ENCODE measurements at regions not wholly inside any gene's neighbourhood (a gene's known extent, or its start where the extent isn't known, plus 50 kb on each side); places are given as distances from the start of the nearest gene placed in this dataset.

- H3K27me3 ChIP-seq: no peaks in the 10 kb centered on the region
- TF ChIP-seq POLR2A (IDR thresholded peaks at IDR 0.05) (no peak), POLR2AphosphoS5 (IDR thresholded peaks at IDR 0.05) (no peak), EP300 (IDR thresholded peaks at IDR 0.05) (no peak), CTCF (IDR thresholded peaks at IDR 0.05) (no peak)
- intact Hi-C loops (cut with DNase I): no loop called here
- no peak overlapping the region for H3K27ac ChIP-seq
- H3K4me1 ChIP-seq: peaks cover 0 to 13% (median 0%) of the 10 kb centered on the region in 4 donors
- 20 to 57% methylated on average over 1 of the region's 1 CpG for WGBS, 2 donors
- no peaks in the 10 kb centered on the region for H3K36me3 ChIP-seq
- DNase-seq: no peak
- H3K9me3 ChIP-seq: no peaks in the 10 kb centered on the region
- H3K4me3 ChIP-seq: no peak overlapping the region
These were observed 576.9 kb downstream of the ADCYAP1 start for GRCh38 chr18:1481577-1481976.

DNA sequence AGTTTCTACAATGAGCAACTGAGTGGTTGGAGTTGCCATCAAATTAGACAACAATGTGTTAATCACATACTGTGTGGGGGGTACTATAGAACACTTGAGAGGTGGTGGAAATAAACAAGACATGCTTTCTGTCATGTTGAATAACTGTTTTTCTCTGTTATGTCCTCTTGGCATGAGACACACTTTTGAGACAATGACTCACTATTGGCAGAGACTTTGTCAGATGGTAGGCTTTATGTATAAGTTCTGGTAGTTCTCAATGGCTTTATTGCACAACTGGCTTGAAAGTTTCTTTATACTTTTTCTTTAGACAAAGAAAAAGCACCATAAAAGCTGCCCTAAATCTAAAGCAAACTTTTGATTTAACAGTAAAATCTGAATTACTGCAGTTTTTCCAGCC is 578.7 kb downstream of the ADCYAP1 start:
- intact Hi-C loops (cut with DNase I): no loop called here
- no peaks in the 10 kb centered on the region for H3K27me3 ChIP-seq
- DNase-seq: no peak
- TF ChIP-seq EP300 (IDR thresholded peaks at IDR 0.05) (peak in 1 of 4 donors; percentile 36), POLR2AphosphoS5 (IDR thresholded peaks at IDR 0.05) (peak in 2 of 4 donors; percentile 69 to 75), POLR2A (IDR thresholded peaks at IDR 0.05) (no peak)
- H3K36me3 ChIP-seq: no peaks in the 10 kb centered on the region
- H3K4me3 ChIP-seq: no peak overlapping the region
- no peaks in the 10 kb centered on the region for H3K9me3 ChIP-seq
- peaks cover 0 to 13% (median 0%) of the 10 kb centered on the region in 4 donors for H3K4me1 ChIP-seq
- no peak overlapping the region for H3K27ac ChIP-seq

GRCh38 chr18:1487457-1487856 is 582.8 kb downstream of the ADCYAP1 start:
- WGBS, 2 donors: 90 to 92% methylated on average over 2 of the region's 2 CpGs
- no peaks in the 10 kb centered on the region for H3K27me3 ChIP-seq
- no peaks in the 10 kb centered on the region for H3K9me3 ChIP-seq
- H3K4me3 ChIP-seq: no peak overlapping the region
- H3K27ac ChIP-seq: no peak overlapping the region
- intact Hi-C loops (cut with DNase I): no loop called here
- peaks cover 0 to 13% (median 0%) of the 10 kb centered on the region in 4 donors for H3K4me1 ChIP-seq
- TF ChIP-seq EP300 (IDR thresholded peaks at IDR 0.05) (no peak), POLR2A (IDR thresholded peaks at IDR 0.05) (no peak), CTCF (IDR thresholded peaks at IDR 0.05) (no peak), POLR2AphosphoS5 (IDR thresholded peaks at IDR 0.05) (no peak)
- no peak for DNase-seq
- H3K36me3 ChIP-seq: no peaks in the 10 kb centered on the region

DNA sequence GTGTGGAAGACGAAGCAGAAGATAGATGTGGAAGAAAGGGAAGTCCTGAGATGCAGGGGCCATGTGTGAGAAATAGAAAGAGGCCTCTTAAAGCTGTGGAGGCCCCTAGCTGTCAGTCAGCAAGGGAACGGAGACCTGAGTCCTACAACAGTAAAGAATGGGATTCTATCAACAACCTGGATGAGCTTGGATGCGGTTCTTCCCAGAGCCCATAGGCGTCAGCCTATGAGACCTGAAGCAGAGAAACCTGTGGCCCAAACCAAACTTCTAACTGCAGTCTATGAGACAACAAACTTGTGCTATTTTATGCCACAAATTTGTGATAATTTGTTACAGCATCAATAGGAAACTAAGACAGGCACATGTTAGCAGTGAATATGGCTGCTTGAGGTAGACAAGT is 583.7 kb downstream of the ADCYAP1 start:
- no peaks in the 10 kb centered on the region for H3K27me3 ChIP-seq
- no peak overlapping the region for H3K27ac ChIP-seq
- peaks cover 0 to 6% (median 0%) of the 10 kb centered on the region in 4 donors for H3K4me1 ChIP-seq
- TF ChIP-seq POLR2A (IDR thresholded peaks at IDR 0.05) (no peak), POLR2AphosphoS5 (IDR thresholded peaks at IDR 0.05) (no peak), CTCF (IDR thresholded peaks at IDR 0.05) (no peak), EP300 (IDR thresholded peaks at IDR 0.05) (no peak)
- no peaks in the 10 kb centered on the region for H3K9me3 ChIP-seq
- H3K4me3 ChIP-seq: no peak overlapping the region
- H3K36me3 ChIP-seq: no peaks in the 10 kb centered on the region
- intact Hi-C loops (cut with DNase I): no loop called here
- no peak for DNase-seq
- 81 to 85% methylated on average over 4 of the region's 4 CpGs for WGBS, 2 donors

DNA sequence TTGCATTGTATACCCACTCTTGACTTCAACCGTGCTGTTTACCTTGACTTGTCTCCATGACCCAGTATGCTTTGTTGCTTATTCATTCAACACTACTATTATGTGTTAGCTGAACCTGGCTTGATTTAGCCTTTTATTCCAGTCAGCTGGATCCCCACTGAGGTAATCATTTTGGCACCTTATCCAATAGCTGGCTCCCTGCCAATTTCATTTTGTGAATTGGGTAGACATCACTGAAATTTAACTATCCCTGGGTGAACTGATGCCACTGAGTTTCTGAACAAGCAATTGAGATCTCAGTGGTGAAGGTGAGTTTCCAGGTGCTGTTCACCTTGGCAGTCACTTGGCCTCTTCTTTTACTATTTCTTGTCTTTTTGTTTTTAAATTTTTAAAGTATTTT is 584.3 kb downstream of the ADCYAP1 start:
- H3K36me3 ChIP-seq: no peaks in the 10 kb centered on the region
- intact Hi-C loops (cut with DNase I): no loop called here
- TF ChIP-seq POLR2AphosphoS5 (IDR thresholded peaks at IDR 0.05): no peak
- no peak for TF ChIP-seq EP300 (IDR thresholded peaks at IDR 0.05)
- TF ChIP-seq CTCF (IDR thresholded peaks at IDR 0.05): no peak
- TF ChIP-seq POLR2A (IDR thresholded peaks at IDR 0.05): no peak
- H3K9me3 ChIP-seq: no peaks in the 10 kb centered on the region
- WGBS, 2 donors: 90 to 94% methylated on average over 1 of the region's 1 CpG
- H3K4me1 ChIP-seq: peaks cover 0 to under 1% (median 0%) of the 10 kb centered on the region in 4 donors
- no peak overlapping the region for H3K4me3 ChIP-seq
- no peaks in the 10 kb centered on the region for H3K27me3 ChIP-seq
- no peak overlapping the region for H3K27ac ChIP-seq
- no peak for DNase-seq

Data from sigmoid colon (tissue), 6 donors.